IMR-90 (cell line): ENCODE measurements at regions not wholly inside any gene's neighbourhood (a gene's known extent, or its start where the extent isn't known, plus 50 kb on each side); places are given as distances from the start of the nearest gene placed in this dataset.

ENCODE experiments used
- ATAC-seq: fragments of 200-7000 bp; cut with Tn5 transposase; 2 replicates; pipeline ENCODE4 v1.9.1; 2020; ENCODE audit warnings: low read depth, mild to moderate bottlenecking, moderate library complexity
- BruUV-seq: library from RNA; stranded (reverse); fragments of 400-500 nt; replicated peaks from 2 replicates; lab custom pipeline; 2021; lab: Mats Ljungman, UMichigan
- CTCF ChIA-PET: fragments of 300-600 bp; formaldehyde crosslinking; extraction: SDS; loops from one replicate; lab custom pipeline; 2021; ENCODE audit warnings: antibody characterized with exemption; lab: Yijun Ruan, JAX
- POLR2A ChIA-PET: fragments of 300-600 bp; sonication (Branson Sonifier 250); formaldehyde crosslinking; loops from one replicate; lab custom pipeline; 2022; ENCODE audit warnings: antibody characterized with exemption; ENCODE audit not compliant: unreplicated experiment; lab: Charles Lee
- DNase-seq: peaks from one replicate; pipeline ENCODE4 v3.0.0; 2013
- H2AFZ ChIP-seq: replicated peaks from 2 replicates; pipeline ENCODE3; 2013; ENCODE audit warnings: low read length, mild to moderate bottlenecking; ENCODE audit not compliant: poor library complexity
- H2AK5ac ChIP-seq: 2 replicates; pipeline ENCODE4 v1.6.1; 2013; ENCODE audit warnings: low read depth, low read length, inconsistent platforms
- H2AK9ac ChIP-seq: replicated peaks from 2 replicates; pipeline ENCODE3; 2013; ENCODE audit warnings: mild to moderate bottlenecking, low read depth, low read length, moderate library complexity; ENCODE audit not compliant: poor library complexity
- H2BK120ac ChIP-seq: 2 replicates; pipeline ENCODE4 v1.6.1; 2013; ENCODE audit warnings: low read depth, low read length, inconsistent platforms
- H2BK15ac ChIP-seq: 3 replicates; pipeline ENCODE4 v1.6.1; 2013; ENCODE audit warnings: low read depth, low read length, inconsistent platforms
- H2BK20ac ChIP-seq: 2 replicates; pipeline ENCODE4 v1.6.1; 2013; ENCODE audit warnings: low read depth, mild to moderate bottlenecking, inconsistent platforms, low read length, moderate library complexity
- H2BK5ac ChIP-seq: 2 replicates; pipeline ENCODE4 v1.6.1; 2013; ENCODE audit warnings: mild to moderate bottlenecking, low read depth, low read length, inconsistent platforms; ENCODE audit not compliant: poor library complexity, severe bottlenecking
- H3K14ac ChIP-seq: replicated peaks from 2 replicates; pipeline ENCODE4 v1.6.1; 2013; ENCODE audit warnings: low read depth, low read length, inconsistent platforms
- H3K18ac ChIP-seq: 2 replicates; pipeline ENCODE4 v1.6.1; 2013; ENCODE audit warnings: low read depth, low read length, control low read depth
- H3K23ac ChIP-seq: 2 replicates; pipeline ENCODE4 v1.6.1; 2013; ENCODE audit warnings: low read depth, low read length, inconsistent platforms
- H3K27ac ChIP-seq: 2 replicates; pipeline ENCODE4 v1.5.1; 2013; ENCODE audit warnings: mild to moderate bottlenecking, control low read depth, low read length; ENCODE audit not compliant: insufficient read depth
- H3K27me3 ChIP-seq: 2 replicates; pipeline ENCODE4 v1.6.1; 2013; ENCODE audit warnings: low read length; ENCODE audit not compliant: control insufficient read depth, insufficient read depth
- H3K36me3 ChIP-seq: 2 replicates; pipeline ENCODE4 v1.6.1; 2013; ENCODE audit warnings: low read length, mixed read lengths; ENCODE audit not compliant: control insufficient read depth, insufficient read depth
- H3K4ac ChIP-seq: 2 replicates; pipeline ENCODE4 v1.6.1; 2013; ENCODE audit warnings: low read depth, low read length, inconsistent platforms
- H3K4me1 ChIP-seq: 2 replicates; pipeline ENCODE4 v1.6.1; 2013; ENCODE audit warnings: low read length, mixed read lengths; ENCODE audit not compliant: control insufficient read depth, insufficient read depth
- H3K4me2 ChIP-seq: 2 replicates; pipeline ENCODE4 v1.6.1; 2013; ENCODE audit warnings: low read depth, mild to moderate bottlenecking, control low read depth, low read length, moderate library complexity
- H3K4me3 ChIP-seq: 2 replicates; pipeline ENCODE4 v1.5.1; 2013; ENCODE audit warnings: low read depth, mild to moderate bottlenecking, control low read depth, low read length, moderate library complexity; ENCODE audit not compliant: insufficient read depth
- H3K56ac ChIP-seq: 2 replicates; pipeline ENCODE4 v1.6.1; 2013; ENCODE audit warnings: low read length, inconsistent platforms; ENCODE audit not compliant: insufficient read depth; ENCODE audit errors: extremely low read depth
- H3K79me1 ChIP-seq, 2 experiments: 2 replicates each; pipeline ENCODE4 v1.6.1; 2013; ENCODE audit warnings: low read length in 2 of 2, inconsistent platforms in 1 of 2, low read depth in 1 of 2
- H3K9ac ChIP-seq: 2 replicates; pipeline ENCODE4 v1.6.1; 2013; ENCODE audit warnings: low read depth, low read length, control low read depth
- H3K9me1 ChIP-seq: 2 replicates; pipeline ENCODE4 v1.6.1; 2013; ENCODE audit warnings: low read length, inconsistent platforms; ENCODE audit not compliant: insufficient read depth
- H3K9me3 ChIP-seq: 2 replicates; pipeline ENCODE4 v1.6.1; 2013; ENCODE audit warnings: low read length; ENCODE audit not compliant: control insufficient read depth, insufficient read depth
- H4K20me1 ChIP-seq: 2 replicates; pipeline ENCODE4 v1.6.1; 2013; ENCODE audit warnings: low read length, inconsistent platforms; ENCODE audit not compliant: insufficient read depth
- H4K5ac ChIP-seq: 2 replicates; pipeline ENCODE4 v1.6.1; 2013; ENCODE audit warnings: mild to moderate bottlenecking, low read depth, low read length, control low read depth
- H4K8ac ChIP-seq, 2 experiments: 2 replicates each; pipeline ENCODE4 v1.6.1; 2013; ENCODE audit warnings: low read depth in 2 of 2, low read length in 2 of 2, control low read depth in 1 of 2, inconsistent platforms in 1 of 2
- H4K91ac ChIP-seq: 2 replicates; pipeline ENCODE4 v1.6.1; 2013; ENCODE audit warnings: low read depth, low read length, inconsistent platforms; ENCODE audit not compliant: insufficient read depth
- CHD1 ChIP-seq: IDR thresholded peaks from 2 replicates; pipeline ENCODE4 v1.6.1; 2012; ENCODE audit warnings: low read depth, low read length, improper control_type of control experiment
- POLR2A ChIP-seq: IDR thresholded peaks from 2 replicates; pipeline ENCODE4 v1.6.1; 2012; ENCODE audit warnings: mild to moderate bottlenecking, low read depth, low read length
- WGBS, 2 experiments: methylation state at CpG; one replicate each; pipeline versions ENCODE4 v1.1.5 to v1.1.7; 2013; ENCODE audit warnings: missing lambda C conversion rate in 2 of 2; ENCODE audit not compliant: insufficient read length in 1 of 2; ENCODE audit errors: extremely low coverage in 2 of 2; 5-methylcytosine and 5-hydroxymethylcytosine counted together
- dilution Hi-C: fragments of 300-500 bp; cut with HindIII; formaldehyde crosslinking; loops from one replicate; pipeline ENCODE4 v1.14.3; 2018; ENCODE audit warnings: low sequenced_read_pairs; ENCODE audit not compliant: unreplicated experiment
- in situ Hi-C: fragments of 300-500 bp; cut with MboI; formaldehyde crosslinking; loops from 3 replicates; pipeline ENCODE4 v1.14.3; 2019; ENCODE audit warnings: low sequenced_read_pairs, inconsistent platforms, mixed read lengths
- intact Hi-C: fragments of 100-400 bp; cut with micrococcal nuclease; formaldehyde crosslinking; loops from 2 replicates; pipeline ENCODE4 v1.10.0; 2022
- TF ChIP-seq, protein P1 (sequence below): fragments of 150-350 bp; IDR thresholded peaks from 2 replicates; pipeline ENCODE4 v1.6.1; 2017; ENCODE audit warnings: mild to moderate bottlenecking, antibody characterized with exemption, low read length, low read depth

DNA sequence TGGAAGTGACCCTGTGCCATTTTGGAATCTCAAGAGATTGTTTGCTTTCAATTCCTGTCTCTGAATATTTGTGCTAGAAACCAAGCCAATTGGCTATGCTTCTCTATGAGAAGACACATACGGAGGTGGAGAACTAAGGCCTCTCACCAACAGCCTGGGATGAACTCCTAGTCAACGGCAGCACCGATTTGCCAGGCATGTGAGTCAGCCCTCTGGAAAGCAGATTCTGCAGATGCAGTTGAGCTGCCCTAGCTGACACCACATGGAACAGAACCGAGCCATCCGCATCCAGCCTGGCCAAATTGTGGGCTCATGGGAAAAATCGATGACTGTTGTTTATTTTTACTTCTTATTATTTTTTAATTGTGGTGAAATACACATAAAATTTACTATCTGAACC, 58.2 kb upstream of the WDFY3 start:
- no peak overlapping the region for H3K18ac ChIP-seq
- TF ChIP-seq, protein P1, sequence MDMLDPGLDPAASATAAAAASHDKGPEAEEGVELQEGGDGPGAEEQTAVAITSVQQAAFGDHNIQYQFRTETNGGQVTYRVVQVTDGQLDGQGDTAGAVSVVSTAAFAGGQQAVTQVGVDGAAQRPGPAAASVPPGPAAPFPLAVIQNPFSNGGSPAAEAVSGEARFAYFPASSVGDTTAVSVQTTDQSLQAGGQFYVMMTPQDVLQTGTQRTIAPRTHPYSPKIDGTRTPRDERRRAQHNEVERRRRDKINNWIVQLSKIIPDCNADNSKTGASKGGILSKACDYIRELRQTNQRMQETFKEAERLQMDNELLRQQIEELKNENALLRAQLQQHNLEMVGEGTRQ: no peak
- TF ChIP-seq POLR2A (no peak), CHD1 (no peak)
- H3K4me1 ChIP-seq: no peaks in the 10 kb centered on the region
- H3K9me1 ChIP-seq: no peaks in the 10 kb centered on the region
- H3K27me3 ChIP-seq: no peaks in the 10 kb centered on the region
- H2AFZ ChIP-seq: no peak overlapping the region
- no peak overlapping the region for H4K8ac ChIP-seq
- ChIA-PET POLR2A (no interaction called here), CTCF (no interaction called here)
- no peak overlapping the region for H2BK120ac ChIP-seq
- no peaks in the 10 kb centered on the region for H4K20me1 ChIP-seq
- H2BK20ac ChIP-seq: no peak overlapping the region
- no peak overlapping the region for H3K4me2 ChIP-seq
- no peak overlapping the region for H3K4me3 ChIP-seq
- WGBS, 2 experiments: 83% methylated on average over 3 of the region's 6 CpGs; no CpG with 5 or more reads in 1 of the 2 experiments
- H3K9ac ChIP-seq: no peak overlapping the region
- ATAC-seq (no peak), DNase-seq (no peak)
- no peak overlapping the region for H2BK5ac ChIP-seq
- H3K36me3 ChIP-seq: no peaks in the 10 kb centered on the region
- dilution Hi-C loops: no loop called here
- H3K79me1 ChIP-seq: no peaks in the 10 kb centered on the region
- H3K23ac ChIP-seq: no peak overlapping the region
- no peak overlapping the region for H4K5ac ChIP-seq
- no peak overlapping the region for H2AK5ac ChIP-seq
- H3K4ac ChIP-seq: no peak overlapping the region
- intact Hi-C loops: no loop called here
- H2BK15ac ChIP-seq: no peak overlapping the region
- no peak overlapping the region for H3K56ac ChIP-seq
- H3K27ac ChIP-seq: no peak overlapping the region
- no peaks in the 10 kb centered on the region for H3K9me3 ChIP-seq
- no peak overlapping the region for H3K14ac ChIP-seq
- BruUV-seq: no TSS peak
- no peak overlapping the region for H4K91ac ChIP-seq
- in situ Hi-C loops: no loop called here
- no peak overlapping the region for H2AK9ac ChIP-seq
